ENCODE measurements at regions not wholly inside any gene's neighbourhood (a gene's known extent, or its start where the extent isn't known, plus 50 kb on each side); places are given as distances from the start of the nearest gene placed in this dataset.

- DNase-seq (ENCODE audit: low read depth, low spot score) = no peak
Measured at GRCh38 chr14:76926521-76927251, 100.5 kb downstream of the LRRC74A start.

GRCh38 chr14:76925097-76925441 is 98.9 kb downstream of the LRRC74A start:
- no peak for DNase-seq (ENCODE audit: low read depth, low spot score)

GRCh38 chr14:76924371-76925096 is 98.3 kb downstream of the LRRC74A start:
- DNase-seq (ENCODE audit: low read depth, low spot score) = no peak

GRCh38 chr14:76923431-76924370 is 97.5 kb downstream of the LRRC74A start:
- DNase-seq (ENCODE audit: low read depth, low spot score) = no peak

GRCh38 chr14:76922584-76922983 is 96.4 kb downstream of the LRRC74A start:
- DNase-seq (ENCODE audit: low read depth, low spot score) = no peak

- DNase-seq (ENCODE audit: low read depth, low spot score) = no peak
Measured at GRCh38 chr14:76922092-76922491, 95.9 kb downstream of the LRRC74A start.

GRCh38 chr14:76921088-76921399 is 94.8 kb downstream of the LRRC74A start:
- no peak for DNase-seq (ENCODE audit: low read depth, low spot score)

- DNase-seq (ENCODE audit: low read depth, low spot score) = no peak
Measured at GRCh38 chr14:76920331-76921087, 94.3 kb downstream of the LRRC74A start.

- DNase-seq (ENCODE audit: low read depth, low spot score) = peak; percentile 43
Measured at GRCh38 chr14:76919431-76920330, 93.5 kb downstream of the LRRC74A start.
